ENCODE measurements at regions not wholly inside any gene's neighbourhood (a gene's known extent, or its start where the extent isn't known, plus 50 kb on each side); places are given as distances from the start of the nearest gene placed in this dataset.
"Not testable (repeated sequence)": the region's sequence is repeated elsewhere in the genome, so short reads cannot be mapped to it uniquely, and the experiment has no call there.

DNA sequence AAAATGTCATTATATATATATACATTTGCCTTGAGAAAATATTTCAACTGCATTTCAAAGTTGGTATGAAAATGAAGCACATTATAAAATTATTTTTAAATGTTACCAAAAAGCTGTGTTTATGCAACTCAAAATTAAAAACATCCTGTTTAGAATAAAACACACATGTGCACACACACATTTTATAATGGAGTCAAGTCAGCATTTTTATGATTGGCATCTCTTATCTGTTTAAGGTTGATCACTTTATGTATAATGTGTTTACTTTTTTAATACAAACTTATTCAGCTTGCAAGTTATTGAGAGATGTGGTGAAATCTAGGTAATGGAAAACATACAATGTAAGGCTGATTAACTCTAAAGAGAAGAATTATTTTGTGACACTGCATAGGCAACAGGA lies 80.4 kb downstream of the IFI44 start:
- Histone ChIP-seq H3K9ac (ENCODE audit: low read length) (no peak overlapping the region), H3K4me2 (ENCODE audit: low read depth, low read length, poor library complexity, severe bottlenecking) (no peak overlapping the region), H3K9me2 (replicated peaks; ENCODE audit: insufficient read depth, low read length) (no peaks in the 10 kb centered on the region), H3K9me3 (ENCODE audit: low read length) (no peaks in the 10 kb centered on the region), H3K4me1 (ENCODE audit: low read length) (no peaks in the 10 kb centered on the region), H4K20me1 (ENCODE audit: insufficient read depth, low read depth, low read length) (no peaks in the 10 kb centered on the region), H2AFZ (ENCODE audit: low read length) (no peak overlapping the region), H3K79me2 (ENCODE audit: low read length) (no peaks in the 10 kb centered on the region), H3K36me3 (ENCODE audit: insufficient read depth, low read length) (no peaks in the 10 kb centered on the region), H3K4me3 (ENCODE audit: low read length) (no peak overlapping the region), H3K27me3 (ENCODE audit: low read length) (no peaks in the 10 kb centered on the region), H3K27ac (ENCODE audit: low read length) (no peak overlapping the region)
- no peak for DNase-seq

DNA sequence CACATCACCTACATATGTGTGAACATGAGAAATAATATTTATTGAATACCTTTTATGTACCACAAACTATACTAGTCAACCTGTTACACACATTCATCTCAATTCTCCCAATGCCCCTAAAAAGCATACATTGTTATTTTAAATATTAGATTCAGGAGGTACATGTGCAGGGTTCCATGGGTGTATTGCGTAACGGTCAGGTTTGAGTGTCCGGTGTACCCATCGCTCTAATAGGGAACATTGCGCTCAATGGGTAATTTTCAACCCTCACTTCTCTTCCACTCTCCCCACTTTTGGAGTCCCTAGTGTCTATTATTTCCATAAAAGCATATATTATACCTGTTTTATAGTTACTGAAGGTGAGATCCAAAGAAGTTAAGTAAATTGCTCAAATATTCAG lies 82.0 kb downstream of the IFI44 start:
- H4K20me1 ChIP-seq (ENCODE audit: insufficient read depth, low read depth, low read length) = no peaks in the 10 kb centered on the region
- H2AFZ ChIP-seq (ENCODE audit: low read length) = no peak overlapping the region
- DNase-seq = no peak
- H3K36me3 ChIP-seq (ENCODE audit: insufficient read depth, low read length) = no peaks in the 10 kb centered on the region
- H3K4me2 ChIP-seq (ENCODE audit: low read depth, low read length, poor library complexity, severe bottlenecking) = no peak overlapping the region
- H3K4me1 ChIP-seq (ENCODE audit: low read length) = no peaks in the 10 kb centered on the region
- H3K9ac ChIP-seq (ENCODE audit: low read length) = no peak overlapping the region
- H3K79me2 ChIP-seq (ENCODE audit: low read length) = no peaks in the 10 kb centered on the region
- no peak overlapping the region for H3K27ac ChIP-seq (ENCODE audit: low read length)
- H3K27me3 ChIP-seq (ENCODE audit: low read length) = no peaks in the 10 kb centered on the region
- H3K9me3 ChIP-seq (ENCODE audit: low read length) = no peaks in the 10 kb centered on the region
- no peaks in the 10 kb centered on the region for H3K9me2 ChIP-seq (replicated peaks; ENCODE audit: insufficient read depth, low read length)
- H3K4me3 ChIP-seq (ENCODE audit: low read length) = no peak overlapping the region

DNA sequence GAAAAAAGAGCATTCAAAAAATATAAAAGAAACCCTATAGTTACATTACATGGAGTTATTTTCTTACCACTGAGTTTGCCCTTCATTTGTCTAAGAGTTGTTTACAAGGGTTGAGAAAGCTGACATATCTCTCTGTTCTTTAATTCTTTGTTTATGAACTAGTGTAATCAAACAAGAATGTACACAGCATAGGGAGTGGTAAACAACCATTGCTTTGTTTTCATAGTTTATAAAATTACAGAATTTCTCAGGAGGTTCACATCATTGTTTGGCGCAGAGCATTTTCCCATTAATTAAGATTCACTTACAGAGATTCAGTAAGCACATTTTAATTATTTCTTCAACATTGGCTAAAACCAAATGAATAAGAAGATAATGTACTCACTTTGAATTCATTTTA lies 87.6 kb downstream of the IFI44 start:
- Histone ChIP-seq H4K20me1 (ENCODE audit: insufficient read depth, low read depth, low read length) (no peaks in the 10 kb centered on the region), H3K4me2 (ENCODE audit: low read depth, low read length, poor library complexity, severe bottlenecking) (no peak overlapping the region), H3K27me3 (ENCODE audit: low read length) (no peaks in the 10 kb centered on the region), H3K9me2 (replicated peaks; ENCODE audit: insufficient read depth, low read length) (no peaks in the 10 kb centered on the region), H3K4me3 (ENCODE audit: low read length) (no peak overlapping the region), H3K79me2 (ENCODE audit: low read length) (no peaks in the 10 kb centered on the region), H2AFZ (ENCODE audit: low read length) (no peak overlapping the region), H3K4me1 (ENCODE audit: low read length) (no peaks in the 10 kb centered on the region), H3K36me3 (ENCODE audit: insufficient read depth, low read length) (no peaks in the 10 kb centered on the region), H3K27ac (ENCODE audit: low read length) (no peak overlapping the region), H3K9ac (ENCODE audit: low read length) (no peak overlapping the region), H3K9me3 (ENCODE audit: low read length) (no peaks in the 10 kb centered on the region)
- DNase-seq = no peak

DNA sequence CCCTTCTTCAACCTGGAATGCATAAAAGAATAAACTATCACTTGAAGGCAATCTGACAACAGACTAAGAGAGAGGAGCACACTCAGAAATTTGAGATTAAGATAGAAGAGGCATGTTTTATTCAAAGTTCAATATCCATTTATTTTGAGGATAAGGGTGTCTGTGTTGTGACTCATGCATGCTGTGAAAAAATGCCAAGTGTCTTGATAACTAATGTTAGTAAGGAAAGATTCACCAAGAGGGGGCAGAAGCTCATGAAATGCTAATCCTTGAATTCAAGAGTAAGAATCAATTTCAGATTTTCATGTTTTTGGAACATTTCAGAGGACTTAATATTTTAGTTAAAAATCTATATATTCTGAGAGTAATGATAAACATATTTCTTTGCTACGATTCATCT lies 94.0 kb downstream of the IFI44 start:
- Histone ChIP-seq H3K4me2 (ENCODE audit: low read depth, low read length, poor library complexity, severe bottlenecking) (no peak overlapping the region), H3K36me3 (ENCODE audit: insufficient read depth, low read length) (no peaks in the 10 kb centered on the region), H4K20me1 (ENCODE audit: insufficient read depth, low read depth, low read length) (no peaks in the 10 kb centered on the region), H2AFZ (ENCODE audit: low read length) (no peak overlapping the region), H3K9ac (ENCODE audit: low read length) (no peak overlapping the region), H3K27me3 (ENCODE audit: low read length) (no peaks in the 10 kb centered on the region), H3K9me2 (replicated peaks; ENCODE audit: insufficient read depth, low read length) (no peaks in the 10 kb centered on the region), H3K4me3 (ENCODE audit: low read length) (no peak overlapping the region), H3K4me1 (ENCODE audit: low read length) (no peaks in the 10 kb centered on the region), H3K27ac (ENCODE audit: low read length) (no peak overlapping the region), H3K79me2 (ENCODE audit: low read length) (no peaks in the 10 kb centered on the region), H3K9me3 (ENCODE audit: low read length) (no peaks in the 10 kb centered on the region)
- no peak for DNase-seq

DNA sequence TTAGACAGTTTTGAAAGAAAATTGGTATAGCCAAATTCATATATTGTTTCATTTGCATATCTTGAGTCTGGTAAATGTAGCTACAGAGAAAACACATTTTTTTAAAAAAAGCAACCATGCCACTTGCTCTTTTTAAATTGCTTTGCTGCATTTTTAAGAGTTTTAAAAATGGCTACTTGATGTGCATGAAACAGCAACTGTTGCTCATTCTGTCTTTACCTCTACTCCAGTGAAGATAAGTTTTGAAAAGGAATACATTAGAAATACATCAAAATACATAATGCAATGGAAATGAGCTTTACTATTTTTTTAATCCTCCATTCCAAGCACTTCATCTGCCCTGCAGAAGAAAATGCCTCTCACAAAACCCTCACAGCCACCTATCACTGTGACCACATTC lies 95.5 kb downstream of the IFI44 start:
- Histone ChIP-seq H2AFZ (ENCODE audit: low read length) (no peak overlapping the region), H3K4me3 (ENCODE audit: low read length) (no peak overlapping the region), H3K9me2 (replicated peaks; ENCODE audit: insufficient read depth, low read length) (no peaks in the 10 kb centered on the region), H3K27ac (ENCODE audit: low read length) (no peak overlapping the region), H3K4me1 (ENCODE audit: low read length) (no peaks in the 10 kb centered on the region), H3K4me2 (ENCODE audit: low read depth, low read length, poor library complexity, severe bottlenecking) (no peak overlapping the region), H3K27me3 (ENCODE audit: low read length) (no peaks in the 10 kb centered on the region), H4K20me1 (ENCODE audit: insufficient read depth, low read depth, low read length) (no peaks in the 10 kb centered on the region), H3K9me3 (ENCODE audit: low read length) (no peaks in the 10 kb centered on the region), H3K79me2 (ENCODE audit: low read length) (no peaks in the 10 kb centered on the region), H3K36me3 (ENCODE audit: insufficient read depth, low read length) (no peaks in the 10 kb centered on the region), H3K9ac (ENCODE audit: low read length) (no peak overlapping the region)
- no peak for DNase-seq

DNA sequence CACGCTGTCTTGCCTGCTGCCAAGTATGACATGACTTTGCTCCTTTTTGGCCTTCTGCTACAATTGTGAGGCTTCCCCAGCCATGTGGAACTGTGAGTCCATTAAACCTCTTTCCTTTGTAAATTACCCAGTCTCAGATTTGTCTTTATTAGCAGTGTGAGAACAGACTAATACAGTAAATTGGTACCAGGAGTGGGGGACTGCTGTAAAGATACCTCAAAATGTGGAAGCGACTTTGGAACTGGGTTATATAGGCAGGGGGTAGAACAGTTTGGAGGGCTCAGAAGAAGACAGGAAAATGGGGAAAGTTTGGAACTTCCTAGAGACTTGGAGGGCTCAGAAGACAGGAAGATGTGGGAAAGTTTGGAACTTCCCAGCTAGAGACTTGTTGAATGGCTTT lies 104.0 kb downstream of the IFI44 start:
- H3K27ac ChIP-seq (ENCODE audit: low read length); H3K9me3 ChIP-seq (ENCODE audit: low read length); DNase-seq; H3K9me2 ChIP-seq (replicated peaks; ENCODE audit: insufficient read depth, low read length); H3K9ac ChIP-seq (ENCODE audit: low read length); H3K4me2 ChIP-seq (ENCODE audit: low read depth, low read length, poor library complexity, severe bottlenecking); H3K79me2 ChIP-seq (ENCODE audit: low read length); H2AFZ ChIP-seq (ENCODE audit: low read length); H3K4me3 ChIP-seq (ENCODE audit: low read length); H3K36me3 ChIP-seq (ENCODE audit: insufficient read depth, low read length); H4K20me1 ChIP-seq (ENCODE audit: insufficient read depth, low read depth, low read length); H3K27me3 ChIP-seq (ENCODE audit: low read length); H3K4me1 ChIP-seq (ENCODE audit: low read length): not testable (repeated sequence)

DNA sequence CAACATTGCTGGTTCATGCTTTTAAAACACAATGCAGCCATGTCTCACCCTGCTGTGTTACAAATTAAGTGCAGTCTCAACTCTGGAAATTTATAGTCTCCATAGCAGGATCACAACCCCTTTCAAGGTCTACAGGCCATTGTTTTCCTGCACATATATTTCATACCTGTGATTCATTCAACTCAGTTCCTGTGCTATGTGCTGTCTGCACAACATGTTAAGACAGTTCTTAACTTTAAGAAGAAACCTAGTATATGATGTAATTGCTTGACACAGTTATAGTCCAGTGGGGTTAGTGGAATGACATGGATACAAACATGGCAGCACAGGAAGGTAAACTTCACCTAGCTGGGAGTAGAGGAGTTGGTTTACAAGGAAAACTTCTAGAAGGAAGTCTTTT lies 106.4 kb downstream of the IFI44 start:
- Histone ChIP-seq H3K9me3 (ENCODE audit: low read length) (no peaks in the 10 kb centered on the region; the same call in 1 of the 2 replicates), H3K36me3 (ENCODE audit: insufficient read depth, low read length) (no peaks in the 10 kb centered on the region), H3K4me2 (ENCODE audit: low read depth, low read length, poor library complexity, severe bottlenecking) (no peak overlapping the region), H3K4me3 (ENCODE audit: low read length) (no peak overlapping the region), H3K27me3 (ENCODE audit: low read length) (no peaks in the 10 kb centered on the region), H2AFZ (ENCODE audit: low read length) (no peak overlapping the region), H3K4me1 (ENCODE audit: low read length) (no peaks in the 10 kb centered on the region), H3K27ac (ENCODE audit: low read length) (no peak overlapping the region), H3K9ac (ENCODE audit: low read length) (no peak overlapping the region), H4K20me1 (ENCODE audit: insufficient read depth, low read depth, low read length) (no peaks in the 10 kb centered on the region), H3K79me2 (ENCODE audit: low read length) (no peaks in the 10 kb centered on the region), H3K9me2 (replicated peaks; ENCODE audit: insufficient read depth, low read length) (no peaks in the 10 kb centered on the region)
- no peak for DNase-seq

DNA sequence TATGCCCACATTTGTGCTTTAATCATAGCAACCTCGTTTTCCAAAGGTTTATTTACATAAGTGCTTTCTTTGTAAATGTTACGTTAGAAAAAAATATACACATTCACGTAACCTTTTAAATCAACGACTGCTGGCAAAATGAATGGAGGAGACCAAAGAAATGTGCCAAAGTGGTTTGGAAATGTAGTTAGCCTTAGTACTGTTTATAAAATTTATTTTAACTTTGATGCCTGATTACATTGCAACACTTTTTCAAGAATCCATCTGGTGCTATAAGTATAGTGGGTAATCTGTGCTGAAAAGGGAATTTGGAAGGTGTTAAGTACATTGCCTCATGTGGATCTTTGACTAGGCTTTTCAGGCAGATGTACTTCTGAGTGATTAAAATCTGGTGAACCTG lies 108.9 kb downstream of the IFI44 start:
- no peaks in the 10 kb centered on the region for H3K4me1 ChIP-seq (ENCODE audit: low read length)
- no peak for DNase-seq
- no peak overlapping the region for H3K27ac ChIP-seq (ENCODE audit: low read length)
- H3K79me2 ChIP-seq (ENCODE audit: low read length) = no peaks in the 10 kb centered on the region
- no peak overlapping the region for H3K4me2 ChIP-seq (ENCODE audit: low read depth, low read length, poor library complexity, severe bottlenecking)
- H3K9ac ChIP-seq (ENCODE audit: low read length) = no peak overlapping the region
- no peaks in the 10 kb centered on the region; the same call in 1 of the 2 replicates for H3K9me3 ChIP-seq (ENCODE audit: low read length)
- no peak overlapping the region for H2AFZ ChIP-seq (ENCODE audit: low read length)
- no peaks in the 10 kb centered on the region for H3K27me3 ChIP-seq (ENCODE audit: low read length)
- no peak overlapping the region for H3K4me3 ChIP-seq (ENCODE audit: low read length)
- no peaks in the 10 kb centered on the region for H4K20me1 ChIP-seq (ENCODE audit: insufficient read depth, low read depth, low read length)
- no peaks in the 10 kb centered on the region for H3K9me2 ChIP-seq (replicated peaks; ENCODE audit: insufficient read depth, low read length)
- no peaks in the 10 kb centered on the region for H3K36me3 ChIP-seq (ENCODE audit: insufficient read depth, low read length)

DNA sequence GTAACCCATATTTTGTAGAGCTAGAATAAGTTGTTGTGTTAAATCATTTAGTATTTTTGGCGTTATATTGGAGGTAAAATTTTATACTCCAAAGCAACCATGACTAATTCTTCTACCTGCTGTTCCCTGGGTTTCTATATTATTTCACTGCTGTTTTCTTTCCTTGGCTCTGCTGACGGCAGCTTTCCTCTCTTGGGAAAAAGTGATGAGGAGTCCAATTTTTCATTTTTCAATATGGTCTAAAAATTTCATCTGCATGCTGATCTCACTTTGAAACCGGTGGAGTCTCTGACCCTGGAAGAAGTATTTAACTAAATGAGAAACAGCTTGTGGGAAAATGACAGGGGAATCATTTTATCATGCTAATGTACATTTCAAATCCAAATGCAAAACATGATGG lies 110.2 kb downstream of the IFI44 start:
- H3K79me2 ChIP-seq (ENCODE audit: low read length) = no peaks in the 10 kb centered on the region
- H3K36me3 ChIP-seq (ENCODE audit: insufficient read depth, low read length) = no peaks in the 10 kb centered on the region
- no peak overlapping the region for H2AFZ ChIP-seq (ENCODE audit: low read length)
- no peak for DNase-seq
- no peaks in the 10 kb centered on the region for H3K9me2 ChIP-seq (replicated peaks; ENCODE audit: insufficient read depth, low read length)
- no peaks in the 10 kb centered on the region for H3K27me3 ChIP-seq (ENCODE audit: low read length)
- no peak overlapping the region for H3K27ac ChIP-seq (ENCODE audit: low read length)
- H3K4me3 ChIP-seq (ENCODE audit: low read length) = no peak overlapping the region
- no peaks in the 10 kb centered on the region for H4K20me1 ChIP-seq (ENCODE audit: insufficient read depth, low read depth, low read length)
- H3K4me2 ChIP-seq (ENCODE audit: low read depth, low read length, poor library complexity, severe bottlenecking) = no peak overlapping the region
- no peaks in the 10 kb centered on the region for H3K4me1 ChIP-seq (ENCODE audit: low read length)
- no peaks in the 10 kb centered on the region; the same call in 1 of the 2 replicates for H3K9me3 ChIP-seq (ENCODE audit: low read length)
- no peak overlapping the region for H3K9ac ChIP-seq (ENCODE audit: low read length)

Measured in Karpas-422 (cell line).